IMR-90 (cell line): ENCODE measurements at regions not wholly inside any gene's neighbourhood (a gene's known extent, or its start where the extent isn't known, plus 50 kb on each side); places are given as distances from the start of the nearest gene placed in this dataset.

Experiments used
- CTCF ChIP-seq: conservative IDR thresholded peaks from 2 replicates; pipeline ENCODE4 v1.5.1; 2012; ENCODE audit warnings: mild to moderate bottlenecking, low read depth, low read length, improper control_type of control experiment
- FOS ChIP-seq: fragments of 150-350 bp; IDR thresholded peaks from 2 replicates; pipeline ENCODE4 v1.6.1; 2016; ENCODE audit warnings: low read depth, low read length

DNA sequence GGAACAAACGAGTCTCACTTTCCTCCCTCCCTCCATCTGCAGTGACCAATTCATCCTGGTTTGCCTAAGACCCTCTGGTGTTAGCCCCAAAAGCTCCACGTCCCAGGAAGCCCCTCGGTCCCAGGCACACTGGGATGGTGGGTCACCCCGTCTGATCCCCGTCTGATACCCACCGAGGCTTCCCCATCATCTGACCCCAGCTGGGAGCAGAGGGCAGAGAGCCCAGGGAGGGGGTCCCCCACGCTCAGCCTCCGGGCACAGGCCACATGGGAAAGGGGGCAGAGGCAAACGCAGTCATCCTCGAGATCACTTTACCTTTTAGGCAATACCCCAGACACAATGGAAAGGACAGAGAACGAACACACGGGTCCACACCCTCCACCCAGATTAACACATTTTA, 291.6 kb upstream of the PPP2R2D start:
- TF ChIP-seq FOS (no peak), CTCF (no peak)
